Nephron progenitor cell (in vitro differentiated cells): ENCODE measurements at regions not wholly inside any gene's neighbourhood (a gene's known extent, or its start where the extent isn't known, plus 50 kb on each side); places are given as distances from the start of the nearest gene placed in this dataset.
A peak's percentile ranks its signal among the peaks of the same experiment; 100 is the strongest.

ENCODE experiments used
- DNase-seq: peaks from one replicate; pipeline ENCODE4 v3.0.0; 2021
- H3K27ac Mint-ChIP-seq: 2 replicates; pipeline ENCODE4 v1.8.0; 2021; ENCODE audit warnings: mild to moderate bottlenecking, moderate library complexity, mixed read lengths
- H3K27me3 Mint-ChIP-seq: 2 replicates; pipeline ENCODE4 v1.8.0; 2021; ENCODE audit warnings: mild to moderate bottlenecking, low read depth, mixed read lengths; ENCODE audit not compliant: poor library complexity
- H3K36me3 Mint-ChIP-seq: 2 replicates; pipeline ENCODE4 v1.8.0; 2021; ENCODE audit warnings: low read depth, mixed read lengths
- H3K4me1 Mint-ChIP-seq: 2 replicates; pipeline ENCODE4 v1.8.0; 2021; ENCODE audit warnings: mixed read lengths
- H3K4me3 Mint-ChIP-seq: 2 replicates; pipeline ENCODE4 v1.8.0; 2021; ENCODE audit warnings: mild to moderate bottlenecking, moderate library complexity, mixed read lengths
- H3K9me3 Mint-ChIP-seq: 2 replicates; pipeline ENCODE4 v1.8.0; 2021; ENCODE audit warnings: mild to moderate bottlenecking, moderate library complexity, mixed read lengths
- CTCF ChIP-seq: fragments of 200-600 bp; sonication (generic); IDR thresholded peaks from 2 replicates; pipeline ENCODE4 v1.5.0; 2021; ENCODE audit warnings: antibody characterized with exemption

GRCh38 chr13:80083081-80083852 is 257.7 kb downstream of the SPRY2 start:
- Mint-ChIP-seq H3K27me3 (peaks cover 2% of the 10 kb centered on the region), H3K9me3 (no peaks in the 10 kb centered on the region), H3K36me3 (no peaks in the 10 kb centered on the region), H3K27ac (peak overlapping the region; percentile 91), H3K4me3 (peak overlapping the region; percentile 60), H3K4me1 (peaks cover 60% of the 10 kb centered on the region)
- DNase-seq, result no peak
- TF ChIP-seq CTCF, result no peak

GRCh38 chr13:80082396-80083080 is 258.4 kb downstream of the SPRY2 start:
- no peak overlapping the region for H3K4me3 Mint-ChIP-seq
- no peaks in the 10 kb centered on the region for H3K36me3 Mint-ChIP-seq
- H3K4me1 Mint-ChIP-seq, result peaks cover 60% of the 10 kb centered on the region
- H3K9me3 Mint-ChIP-seq, result no peaks in the 10 kb centered on the region
- no peak for TF ChIP-seq CTCF
- peaks cover 2% of the 10 kb centered on the region for H3K27me3 Mint-ChIP-seq
- H3K27ac Mint-ChIP-seq, result no peak overlapping the region
- DNase-seq, result no peak

- no peak overlapping the region for H3K27ac Mint-ChIP-seq
Observed at GRCh38 chr13:80074811-80075210, 266.1 kb downstream of the SPRY2 start.

GRCh38 chr13:80074143-80074752 is 266.7 kb downstream of the SPRY2 start:
- DNase-seq, result no peak
- no peaks in the 10 kb centered on the region for H3K27me3 Mint-ChIP-seq
- H3K36me3 Mint-ChIP-seq, result no peaks in the 10 kb centered on the region
- no peak for TF ChIP-seq CTCF
- peaks cover 4% of the 10 kb centered on the region for H3K9me3 Mint-ChIP-seq
- H3K4me1 Mint-ChIP-seq, result peaks cover 10% of the 10 kb centered on the region
- H3K27ac Mint-ChIP-seq, result no peak overlapping the region
- no peak overlapping the region for H3K4me3 Mint-ChIP-seq

More at GRCh38 chr13:80074811-80075210, 266.1 kb downstream of the SPRY2 start:
- H3K4me3 Mint-ChIP-seq, result no peak overlapping the region
- H3K9me3 Mint-ChIP-seq, result peaks cover 4% of the 10 kb centered on the region
- no peak for DNase-seq
- peaks cover 8% of the 10 kb centered on the region for H3K4me1 Mint-ChIP-seq
- no peaks in the 10 kb centered on the region for H3K27me3 Mint-ChIP-seq
- no peaks in the 10 kb centered on the region for H3K36me3 Mint-ChIP-seq
- TF ChIP-seq CTCF, result no peak

- Mint-ChIP-seq H3K4me3 (no peak overlapping the region), H3K9me3 (peaks cover 4% of the 10 kb centered on the region)
Observed at GRCh38 chr13:80072231-80072630, 268.7 kb downstream of the SPRY2 start.

More at GRCh38 chr13:80072231-80072630, 268.7 kb downstream of the SPRY2 start:
- no peaks in the 10 kb centered on the region for H3K36me3 Mint-ChIP-seq
- H3K27me3 Mint-ChIP-seq, result no peaks in the 10 kb centered on the region
- DNase-seq, result no peak
- TF ChIP-seq CTCF, result no peak
- peaks cover 10% of the 10 kb centered on the region for H3K4me1 Mint-ChIP-seq
- H3K27ac Mint-ChIP-seq, result no peak overlapping the region
